DND-41 (cell line): ENCODE measurements at regions not wholly inside any gene's neighbourhood (a gene's known extent, or its start where the extent isn't known, plus 50 kb on each side); places are given as distances from the start of the nearest gene placed in this dataset.

Experiments used
- CTCF ChIP-seq: IDR thresholded peaks from 2 replicates; pipeline ENCODE4 v1.5.1; 2012; ENCODE audit warnings: borderline replicate concordance, low read length, moderate library complexity, mild to moderate bottlenecking; ENCODE audit not compliant: poor library complexity, severe bottlenecking; ENCODE audit errors: extremely low read depth
- EZH2 ChIP-seq: IDR thresholded peaks from 3 replicates; pipeline ENCODE4 v1.6.1; 2012; ENCODE audit warnings: borderline replicate concordance, low read depth, mild to moderate bottlenecking, moderate library complexity, low read length, inconsistent platforms; ENCODE audit not compliant: severe bottlenecking

DNA sequence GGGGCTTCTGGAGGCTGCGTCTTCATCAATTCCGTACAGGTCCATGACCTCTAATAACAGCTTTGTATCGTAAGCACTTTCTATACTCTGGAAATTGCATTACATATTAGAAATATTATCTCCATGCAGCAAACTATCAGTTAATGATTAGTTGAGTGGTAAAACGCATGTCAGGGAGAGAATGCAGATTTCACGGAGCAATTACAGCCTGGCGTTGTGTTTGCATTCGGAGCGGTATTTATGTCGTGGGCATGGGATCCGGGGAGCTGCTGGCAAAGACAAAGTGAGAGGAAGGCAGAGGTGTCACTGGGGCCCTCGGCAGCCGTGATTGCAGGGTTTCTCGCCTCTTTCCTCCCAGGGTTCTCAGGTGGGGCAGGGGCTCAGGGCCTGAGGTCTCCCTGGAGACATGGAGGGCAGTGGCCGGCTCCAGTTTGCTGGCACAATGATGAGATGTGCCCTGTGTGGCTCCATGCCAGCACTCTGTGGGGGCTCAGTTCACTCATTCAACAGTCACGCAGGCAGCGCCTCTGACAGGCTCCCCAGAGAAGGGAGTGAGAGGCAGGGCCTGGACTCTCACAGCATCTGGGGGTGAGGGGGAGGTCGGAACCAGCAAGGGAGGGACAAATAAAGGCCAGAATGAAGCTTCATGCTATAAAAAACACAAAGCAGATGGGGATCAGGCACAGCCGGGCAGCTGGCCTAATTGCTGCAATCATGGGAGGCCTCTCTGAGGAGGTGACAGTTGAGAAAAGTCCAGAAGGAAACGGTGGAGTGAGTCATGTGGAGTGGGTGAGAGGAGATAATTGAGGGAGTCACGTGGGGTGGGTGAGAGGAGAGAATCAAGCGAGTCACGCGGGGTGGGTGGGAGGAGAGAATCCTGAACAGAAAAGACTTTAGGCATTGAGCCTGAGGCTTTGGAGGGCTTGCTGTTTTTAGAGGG is 1002.7 kb downstream of the BRD1 start:
- TF ChIP-seq EZH2: no peak
- no peak for TF ChIP-seq CTCF
